Loucy (cell line): ENCODE measurements at regions not wholly inside any gene's neighbourhood (a gene's known extent, or its start where the extent isn't known, plus 50 kb on each side); places are given as distances from the start of the nearest gene placed in this dataset.
"Not testable (repeated sequence)": the region's sequence is repeated elsewhere in the genome, so short reads cannot be mapped to it uniquely, and the experiment has no call there.

Experiments used
- H2AFZ ChIP-seq: fragments of 200-600 bp; sonication (generic); 2 replicates; pipeline ENCODE4 v1.6.0; 2016; ENCODE audit warnings: antibody characterized with exemption, mild to moderate bottlenecking, low read length, moderate library complexity
- H3F3A ChIP-seq: fragments of 200-600 bp; 2 replicates; pipeline ENCODE4 v1.6.0; 2016; ENCODE audit warnings: antibody characterized with exemption, low read depth, mild to moderate bottlenecking
- H3K27me3 ChIP-seq: fragments of 200-600 bp; sonication (generic); 2 replicates; pipeline ENCODE4 v1.6.1; 2014; ENCODE audit warnings: low read length, mild to moderate bottlenecking; ENCODE audit not compliant: insufficient read depth, poor library complexity, severe bottlenecking
- H3K36me3 ChIP-seq: fragments of 200-600 bp; sonication (generic); 2 replicates; pipeline ENCODE4 v1.6.1; 2016; ENCODE audit warnings: low read length; ENCODE audit not compliant: insufficient read depth
- H3K4me1 ChIP-seq: fragments of 200-600 bp; sonication (generic); 2 replicates; pipeline ENCODE4 v1.5.1; 2014; ENCODE audit warnings: low read length, mild to moderate bottlenecking; ENCODE audit not compliant: insufficient read depth, poor library complexity, severe bottlenecking
- H3K4me2 ChIP-seq: fragments of 200-600 bp; sonication (generic); 2 replicates; pipeline ENCODE4 v1.6.0; 2014; ENCODE audit warnings: antibody characterized with exemption, low read length, low read depth, mild to moderate bottlenecking; ENCODE audit not compliant: poor library complexity, severe bottlenecking
- H3K4me3 ChIP-seq: fragments of 200-600 bp; sonication (generic); 2 replicates; pipeline ENCODE4 v1.5.1; 2014; ENCODE audit warnings: low read length, mild to moderate bottlenecking, mixed read lengths; ENCODE audit not compliant: poor library complexity, severe bottlenecking
- H3K79me2 ChIP-seq: fragments of 200-600 bp; sonication (generic); 2 replicates; pipeline ENCODE4 v1.6.1; 2014; ENCODE audit warnings: low read length; ENCODE audit not compliant: insufficient read depth
- H3K9ac ChIP-seq: fragments of 200-600 bp; sonication (generic); 2 replicates; pipeline ENCODE4 v1.6.0; 2014; ENCODE audit warnings: mild to moderate bottlenecking, low read depth, low read length, moderate library complexity; ENCODE audit not compliant: poor library complexity, severe bottlenecking
- H3K9me2 ChIP-seq: fragments of 200-600 bp; sonication (generic); replicated peaks from 2 replicates; pipeline ENCODE4 v1.6.1; 2016; ENCODE audit warnings: low read depth, low read length, mixed read lengths
- H3K9me3 ChIP-seq: fragments of 200-600 bp; sonication (generic); 2 replicates; pipeline ENCODE4 v1.6.1; 2014; ENCODE audit warnings: mild to moderate bottlenecking, antibody characterized with exemption, low read length, low read depth; ENCODE audit not compliant: insufficient read depth
- H4K20me1 ChIP-seq: fragments of 200-600 bp; sonication (generic); 2 replicates; pipeline ENCODE4 v1.6.0; 2014; ENCODE audit warnings: antibody characterized with exemption, low read length, mild to moderate bottlenecking; ENCODE audit not compliant: insufficient read depth, poor library complexity, severe bottlenecking
- CTCF ChIP-seq: fragments of 200-600 bp; sonication (generic); conservative IDR thresholded peaks from 2 replicates; pipeline ENCODE4 v1.5.1; 2014; ENCODE audit warnings: mild to moderate bottlenecking, antibody characterized with exemption, low read length
- EZH2phosphoT487 ChIP-seq: fragments of 200-600 bp; IDR thresholded peaks from 2 replicates; pipeline ENCODE4 v1.6.1; 2018; ENCODE audit warnings: antibody characterized with exemption, mild to moderate bottlenecking, moderate library complexity, borderline replicate concordance

DNA sequence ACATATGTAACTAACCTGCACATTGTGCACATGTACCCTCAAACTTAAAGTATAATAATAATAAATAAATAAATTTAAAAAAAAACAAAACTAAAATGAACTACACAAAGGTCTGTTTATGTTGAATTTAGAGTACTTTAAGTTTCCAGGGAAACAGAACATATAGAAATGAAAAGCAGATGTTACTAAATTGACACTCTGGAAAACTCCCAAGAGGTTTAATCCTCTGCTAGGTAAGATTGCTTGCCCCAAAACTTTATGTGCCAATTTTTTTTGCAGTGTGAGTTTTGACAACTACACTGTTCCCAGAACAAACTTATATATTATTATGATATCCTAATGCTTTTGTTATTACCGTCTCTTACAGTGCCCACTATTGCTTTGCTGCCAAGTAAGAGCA lies 134.3 kb upstream of the MRPS30 start:
- Histone ChIP-seq H3K36me3 (no peaks in the 10 kb centered on the region), H3K4me3 (no peak overlapping the region), H3K9me3 (no peaks in the 10 kb centered on the region; the same call in 1 of the 2 replicates), H3K4me1 (no peaks in the 10 kb centered on the region), H4K20me1 (no peaks in the 10 kb centered on the region), H3F3A (no peaks in the 10 kb centered on the region), H2AFZ (no peak overlapping the region), H3K9ac (no peak overlapping the region), H3K9me2 (no peaks in the 10 kb centered on the region), H3K27me3 (no peaks in the 10 kb centered on the region), H3K79me2 (no peaks in the 10 kb centered on the region), H3K4me2 (no peak overlapping the region)
- no peak for TF ChIP-seq CTCF
- no peak for TF ChIP-seq EZH2phosphoT487

DNA sequence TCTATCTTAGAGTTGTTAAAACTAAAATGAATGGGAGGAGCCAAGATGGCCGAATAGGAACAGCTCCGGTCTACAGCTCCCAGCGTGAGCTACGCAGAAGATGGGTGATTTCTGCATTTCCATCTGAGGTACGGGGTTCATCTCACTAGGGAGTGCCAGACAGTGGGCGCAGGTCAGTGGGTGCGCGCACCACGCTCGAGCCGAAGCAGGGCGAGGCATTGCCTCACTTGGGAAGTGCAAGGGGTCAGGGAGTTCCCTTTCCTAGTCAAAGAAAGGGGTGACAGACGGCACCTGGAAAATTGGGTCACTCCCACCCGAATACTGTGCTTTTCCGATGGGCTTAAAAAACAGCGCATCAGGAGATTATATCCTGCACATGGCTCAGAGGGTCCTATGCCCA lies 140.3 kb upstream of the MRPS30 start:
- H3K4me3 ChIP-seq, H3K27me3 ChIP-seq, H4K20me1 ChIP-seq, H3K4me1 ChIP-seq, H3K79me2 ChIP-seq, H3K9me2 ChIP-seq, H3K9ac ChIP-seq, H3K9me3 ChIP-seq, H2AFZ ChIP-seq, H3K36me3 ChIP-seq, H3K4me2 ChIP-seq, H3F3A ChIP-seq: not testable (repeated sequence)

GRCh38 chr5:44665101-44665701 lies 143.5 kb upstream of the MRPS30 start:
- no peak overlapping the region for H3K9ac ChIP-seq
- no peaks in the 10 kb centered on the region for H3K36me3 ChIP-seq
- H3K9me2 ChIP-seq: no peaks in the 10 kb centered on the region
- no peak overlapping the region for H2AFZ ChIP-seq
- no peaks in the 10 kb centered on the region for H3K9me3 ChIP-seq
- no peaks in the 10 kb centered on the region for H4K20me1 ChIP-seq
- H3K27me3 ChIP-seq: no peaks in the 10 kb centered on the region
- no peaks in the 10 kb centered on the region for H3K79me2 ChIP-seq
- no peak overlapping the region for H3K4me3 ChIP-seq
- no peaks in the 10 kb centered on the region for H3K4me1 ChIP-seq
- no peak for TF ChIP-seq CTCF
- TF ChIP-seq EZH2phosphoT487: no peak
- no peak overlapping the region for H3K4me2 ChIP-seq
- no peaks in the 10 kb centered on the region for H3F3A ChIP-seq

DNA sequence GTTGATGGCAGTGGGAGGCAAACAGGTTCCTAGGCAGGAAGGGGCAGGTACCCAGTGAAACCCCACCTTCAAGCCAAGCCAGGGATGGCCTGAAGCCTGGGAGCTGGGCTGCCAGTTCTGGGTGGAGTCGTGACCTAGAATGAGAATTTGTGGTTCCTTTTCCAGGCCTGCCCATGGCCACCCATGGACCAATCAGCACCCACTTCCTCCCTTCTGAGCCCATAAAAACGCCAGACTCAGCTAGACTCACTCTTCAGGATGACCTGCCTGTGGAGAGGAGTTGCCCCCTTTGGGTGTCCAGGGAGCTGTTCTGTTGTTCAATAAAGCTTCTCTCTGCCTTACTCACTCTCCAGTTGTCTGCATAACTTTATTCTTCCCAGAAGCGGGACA lies 144.0 kb upstream of the MRPS30 start:
- no peaks in the 10 kb centered on the region for H3K79me2 ChIP-seq
- H3K36me3 ChIP-seq: no peaks in the 10 kb centered on the region
- H3K9ac ChIP-seq: no peak overlapping the region
- no peaks in the 10 kb centered on the region for H3K9me2 ChIP-seq
- no peak for TF ChIP-seq CTCF
- TF ChIP-seq EZH2phosphoT487: no peak
- H3K27me3 ChIP-seq: no peaks in the 10 kb centered on the region
- no peak overlapping the region for H3K4me2 ChIP-seq
- no peak overlapping the region for H2AFZ ChIP-seq
- H3K4me3 ChIP-seq: no peak overlapping the region
- no peaks in the 10 kb centered on the region for H3K9me3 ChIP-seq
- no peaks in the 10 kb centered on the region for H4K20me1 ChIP-seq
- H3F3A ChIP-seq: no peaks in the 10 kb centered on the region
- H3K4me1 ChIP-seq: no peaks in the 10 kb centered on the region
